T-cell (primary cell): ENCODE measurements at regions not wholly inside any gene's neighbourhood (a gene's known extent, or its start where the extent isn't known, plus 50 kb on each side); places are given as distances from the start of the nearest gene placed in this dataset.

Source experiments
- ATAC-seq, 4 experiments: fragments of 200-7000 bp in 3 of 4; fragments of 150-1000 bp in 1 of 4; cut with Tn5 transposase; replicated peaks in 1 of 4; 1 replicate in 3 of 4; 2 replicates in 1 of 4; pipeline ENCODE4 v1.10.0; 2021; ENCODE audit warnings: moderate library complexity in 3 of 4, mild to moderate bottlenecking in 2 of 4, moderate number of reproducible peaks in 1 of 4
- CTCF ChIA-PET, 2 donors: fragments of 300-600 bp; sonication (Branson Sonifier 250); formaldehyde crosslinking; loops; one replicate each; lab custom pipeline; 2022; ENCODE audit warnings: antibody characterized with exemption in 2 of 2; lab: Charles Lee
- POLR2A ChIA-PET, 2 donors: fragments of 300-600 bp; sonication (Branson Sonifier 250); formaldehyde crosslinking; loops; one replicate each; lab custom pipeline; 2022; ENCODE audit warnings: antibody characterized with exemption in 2 of 2; lab: Charles Lee
- DNase-seq, 35 experiments: peaks; one replicate each; pipeline versions ENCODE4 v3.0.0 to v3.0.0-alpha.2; 2013 to 2023
- H3K27ac ChIP-seq: one replicate; pipeline ENCODE4 v1.5.1; 2013; ENCODE audit warnings: low read length
- H3K27me3 ChIP-seq, 2 experiments: replicated peaks in 1 of 2; 1 replicate in 1 of 2; 2 replicates in 1 of 2; pipeline versions ENCODE4 v1.6.1 to v1.7.0; 2013; ENCODE audit warnings: low read length in 1 of 2, mixed read lengths in 1 of 2; ENCODE audit not compliant: control insufficient read depth in 2 of 2, insufficient read depth in 2 of 2; ENCODE audit errors: extremely low read depth in 1 of 2
- H3K36me3 ChIP-seq, 2 donors: 1 replicate in 1 of 2; 2 replicates in 1 of 2; pipeline versions ENCODE4 v1.6.1 to v1.7.0; 2013; ENCODE audit warnings: low read length in 1 of 2; ENCODE audit not compliant: control insufficient read depth in 2 of 2, insufficient read depth in 1 of 2; ENCODE audit errors: extremely low read depth in 1 of 2
- H3K4me1 ChIP-seq, 2 experiments: 1 replicate in 1 of 2; 2 replicates in 1 of 2; pipeline versions ENCODE4 v1.6.1 to v1.7.0; 2013; ENCODE audit warnings: low read length in 2 of 2, mixed read lengths in 1 of 2; ENCODE audit not compliant: insufficient read depth in 2 of 2, control insufficient read depth in 1 of 2; ENCODE audit errors: extremely low read depth in 1 of 2
- H3K4me3 ChIP-seq, 2 donors: 1 replicate in 1 of 2; 2 replicates in 1 of 2; pipeline versions ENCODE4 v1.5.1 to v1.7.0; 2013; ENCODE audit warnings: mild to moderate bottlenecking in 2 of 2, low read length in 1 of 2, moderate library complexity in 1 of 2; ENCODE audit not compliant: control insufficient read depth in 1 of 2; ENCODE audit errors: extremely low read depth in 1 of 2
- H3K9me3 ChIP-seq: 2 replicates; pipeline ENCODE4 v1.7.0; 2013
- H3K27ac Mint-ChIP-seq, 2 donors: one replicate each; pipeline ENCODE4 v1.8.0; 2020 to 2021; ENCODE audit warnings: mild to moderate bottlenecking in 2 of 2, mixed read lengths in 2 of 2
- H3K27me3 Mint-ChIP-seq, 2 donors: one replicate each; pipeline ENCODE4 v1.8.0; 2021 to 2022; ENCODE audit warnings: mixed read lengths in 2 of 2
- H3K36me3 Mint-ChIP-seq: one replicate; pipeline ENCODE4 v1.8.0; 2021; ENCODE audit warnings: mixed read lengths
- H3K4me1 Mint-ChIP-seq, 3 donors: one replicate each; pipeline ENCODE4 v1.8.0; 2020 to 2022; ENCODE audit warnings: mixed read lengths in 3 of 3, mild to moderate bottlenecking in 1 of 3
- H3K4me3 Mint-ChIP-seq, 3 donors: one replicate each; pipeline ENCODE4 v1.8.0; 2020 to 2022; ENCODE audit warnings: mild to moderate bottlenecking in 3 of 3, mixed read lengths in 3 of 3, moderate library complexity in 3 of 3
- H3K9me3 Mint-ChIP-seq, 3 donors: one replicate each; pipeline ENCODE4 v1.8.0; 2020 to 2022; ENCODE audit warnings: mixed read lengths in 3 of 3
- WGBS: methylation state at CpG from one replicate; pipeline ENCODE4 v1.1.5; 2013; ENCODE audit warnings: missing lambda C conversion rate; ENCODE audit not compliant: insufficient coverage; 5-methylcytosine and 5-hydroxymethylcytosine counted together

- no peak overlapping the region for H3K27ac Mint-ChIP-seq
- CTCF ChIA-PET = no interaction called here
- peaks cover 23 to 27% of the 10 kb centered on the region in 2 donors for H3K27me3 Mint-ChIP-seq
- H3K4me1 Mint-ChIP-seq = peaks cover 0 to 5% (median 0%) of the 10 kb centered on the region in 3 donors
- no peaks in the 10 kb centered on the region for H3K36me3 ChIP-seq
- DNase-seq = no peak
- no peaks in the 10 kb centered on the region for H3K4me1 ChIP-seq
- no peak overlapping the region for H3K4me3 ChIP-seq
- no peak overlapping the region for H3K27ac ChIP-seq
- H3K9me3 Mint-ChIP-seq = no peaks in the 10 kb centered on the region
- no peak for ATAC-seq
- H3K9me3 ChIP-seq = no peaks in the 10 kb centered on the region
- WGBS = 100% methylated on average over 1 of the region's 3 CpGs
- POLR2A ChIA-PET = no interaction called here
- no peaks in the 10 kb centered on the region for H3K27me3 ChIP-seq
- no peak overlapping the region for H3K4me3 Mint-ChIP-seq
- H3K36me3 Mint-ChIP-seq = no peaks in the 10 kb centered on the region
These were observed 77.3 kb upstream of the ATF3 start for GRCh38 chr1:212531267-212531666.

- Histone ChIP-seq H3K36me3 (no peaks in the 10 kb centered on the region), H3K4me3 (no peak overlapping the region), H3K4me1 (no peaks in the 10 kb centered on the region), H3K9me3 (no peaks in the 10 kb centered on the region), H3K27me3 (no peaks in the 10 kb centered on the region), H3K27ac (no peak overlapping the region)
- ATAC-seq (no peak), DNase-seq (no peak)
- WGBS = no CpG with 5 or more reads among the region's 1 CpG
- no peaks in the 10 kb centered on the region for H3K9me3 Mint-ChIP-seq
- peaks cover 0 to 5% (median 0%) of the 10 kb centered on the region in 3 donors for H3K4me1 Mint-ChIP-seq
- H3K36me3 Mint-ChIP-seq = no peaks in the 10 kb centered on the region
- no peak overlapping the region for H3K4me3 Mint-ChIP-seq
- CTCF ChIA-PET = no interaction called here
- peaks cover 23 to 27% of the 10 kb centered on the region in 2 donors for H3K27me3 Mint-ChIP-seq
- POLR2A ChIA-PET = interaction anchor here in 1 of 2 donors (0.6 kb wide), 1 partner anchor 69 kb away, joined by 4 read pairs; no protein-coding TSS in a partner anchor
- no peak overlapping the region for H3K27ac Mint-ChIP-seq
These were observed 76.8 kb upstream of the ATF3 start for GRCh38 chr1:212531796-212532195.

GRCh38 chr1:212532469-212533147 is 76.0 kb upstream of the ATF3 start:
- Histone ChIP-seq H3K27me3 (no peaks in the 10 kb centered on the region), H3K4me1 (no peaks in the 10 kb centered on the region), H3K36me3 (no peaks in the 10 kb centered on the region), H3K4me3 (no peak overlapping the region), H3K9me3 (no peaks in the 10 kb centered on the region), H3K27ac (no peak overlapping the region)
- H3K4me3 Mint-ChIP-seq = no peak overlapping the region
- H3K27ac Mint-ChIP-seq = no peak overlapping the region
- no peaks in the 10 kb centered on the region for H3K9me3 Mint-ChIP-seq
- peaks cover 23 to 24% of the 10 kb centered on the region in 2 donors for H3K27me3 Mint-ChIP-seq
- ATAC-seq (no peak), DNase-seq (no peak)
- peaks cover 0 to 5% (median 0%) of the 10 kb centered on the region in 3 donors for H3K4me1 Mint-ChIP-seq
- WGBS = 100% methylated on average over 3 of the region's 6 CpGs
- ChIA-PET CTCF (no interaction called here), POLR2A (interaction anchor here in 1 of 2 donors (0.6 kb wide), 1 partner anchor 68 kb away, joined by 4 read pairs; no protein-coding TSS in a partner anchor)
- no peaks in the 10 kb centered on the region for H3K36me3 Mint-ChIP-seq

GRCh38 chr1:212533148-212533517 is 75.4 kb upstream of the ATF3 start:
- CTCF ChIA-PET = no interaction called here
- WGBS = no CpG with 5 or more reads among the region's 3 CpGs
- H3K9me3 ChIP-seq = no peaks in the 10 kb centered on the region

GRCh38 chr1:212536586-212536985 is 72.0 kb upstream of the ATF3 start:
- Histone ChIP-seq H3K27ac (no peak overlapping the region), H3K4me3 (no peak overlapping the region), H3K4me1 (no peaks in the 10 kb centered on the region), H3K27me3 (no peaks in the 10 kb centered on the region), H3K9me3 (no peaks in the 10 kb centered on the region), H3K36me3 (no peaks in the 10 kb centered on the region)
- WGBS = 100% methylated on average over 1 of the region's 6 CpGs
- Mint-ChIP-seq H3K27me3 (peaks cover 14 to 18% of the 10 kb centered on the region in 2 donors), H3K36me3 (no peaks in the 10 kb centered on the region), H3K9me3 (no peaks in the 10 kb centered on the region), H3K27ac (no peak overlapping the region), H3K4me3 (no peak overlapping the region), H3K4me1 (peaks cover 0 to 5% (median 0%) of the 10 kb centered on the region in 3 donors)
- ChIA-PET CTCF (no interaction called here), POLR2A (no interaction called here)
- DNase-seq = no peak
- ATAC-seq = no peak

More at GRCh38 chr1:212533148-212533517, 75.4 kb upstream of the ATF3 start:
- Histone ChIP-seq H3K27me3 (no peaks in the 10 kb centered on the region), H3K4me3 (no peak overlapping the region), H3K4me1 (no peaks in the 10 kb centered on the region), H3K27ac (no peak overlapping the region), H3K36me3 (no peaks in the 10 kb centered on the region)
- POLR2A ChIA-PET = no interaction called here
- Mint-ChIP-seq H3K4me1 (peaks cover 0 to 5% (median 0%) of the 10 kb centered on the region in 3 donors), H3K27me3 (peaks cover 23 to 24% of the 10 kb centered on the region in 2 donors), H3K36me3 (no peaks in the 10 kb centered on the region), H3K4me3 (no peak overlapping the region), H3K27ac (no peak overlapping the region), H3K9me3 (no peaks in the 10 kb centered on the region)
- no peak for DNase-seq
- ATAC-seq = no peak

- Histone ChIP-seq H3K27ac (no peak overlapping the region), H3K27me3 (no peaks in the 10 kb centered on the region), H3K36me3 (no peaks in the 10 kb centered on the region), H3K9me3 (no peaks in the 10 kb centered on the region), H3K4me3 (no peak overlapping the region), H3K4me1 (no peaks in the 10 kb centered on the region)
- no peaks in the 10 kb centered on the region for H3K9me3 Mint-ChIP-seq
- ATAC-seq (no peak), DNase-seq (no peak)
- CTCF ChIA-PET = interaction anchor here (0.6 to 0.7 kb wide), 2 partner anchors 8 to 72 kb away, joined by 3 read pairs; no protein-coding TSS in a partner anchor
- no peak overlapping the region for H3K27ac Mint-ChIP-seq
- H3K27me3 Mint-ChIP-seq = peaks cover 14 to 18% of the 10 kb centered on the region in 2 donors
- no CpG with 5 or more reads among the region's 1 CpG for WGBS
- no peak overlapping the region for H3K4me3 Mint-ChIP-seq
- H3K36me3 Mint-ChIP-seq = no peaks in the 10 kb centered on the region
- POLR2A ChIA-PET = interaction anchor here in 1 of 2 donors (0.5 to 0.7 kb wide), 4 partner anchors 10 to 474 kb away, joined by 3 to 5 read pairs (median 4); no protein-coding TSS in a partner anchor
- H3K4me1 Mint-ChIP-seq = peaks cover 0 to 5% (median 0%) of the 10 kb centered on the region in 3 donors
These were observed 71.0 kb upstream of the ATF3 start for GRCh38 chr1:212537610-212538009.
